IMR-90 (cell line): ENCODE measurements at regions not wholly inside any gene's neighbourhood (a gene's known extent, or its start where the extent isn't known, plus 50 kb on each side); places are given as distances from the start of the nearest gene placed in this dataset.

ENCODE experiments used
- ATAC-seq: fragments of 200-7000 bp; cut with Tn5 transposase; 2 replicates; pipeline ENCODE4 v1.9.1; 2020; ENCODE audit warnings: low read depth, mild to moderate bottlenecking, moderate library complexity
- BruUV-seq: library from RNA; stranded (reverse); fragments of 400-500 nt; replicated peaks from 2 replicates; lab custom pipeline; 2021; lab: Mats Ljungman, UMichigan
- CTCF ChIA-PET: fragments of 300-600 bp; formaldehyde crosslinking; extraction: SDS; loops from one replicate; lab custom pipeline; 2021; ENCODE audit warnings: antibody characterized with exemption; lab: Yijun Ruan, JAX
- POLR2A ChIA-PET: fragments of 300-600 bp; sonication (Branson Sonifier 250); formaldehyde crosslinking; loops from one replicate; lab custom pipeline; 2022; ENCODE audit warnings: antibody characterized with exemption; ENCODE audit not compliant: unreplicated experiment; lab: Charles Lee
- DNase-seq: peaks from one replicate; pipeline ENCODE4 v3.0.0; 2013
- H2AFZ ChIP-seq: replicated peaks from 2 replicates; pipeline ENCODE3; 2013; ENCODE audit warnings: low read length, mild to moderate bottlenecking; ENCODE audit not compliant: poor library complexity
- H2AK5ac ChIP-seq: 2 replicates; pipeline ENCODE4 v1.6.1; 2013; ENCODE audit warnings: low read depth, low read length, inconsistent platforms
- H2AK9ac ChIP-seq: replicated peaks from 2 replicates; pipeline ENCODE3; 2013; ENCODE audit warnings: mild to moderate bottlenecking, low read depth, low read length, moderate library complexity; ENCODE audit not compliant: poor library complexity
- H2BK120ac ChIP-seq: 2 replicates; pipeline ENCODE4 v1.6.1; 2013; ENCODE audit warnings: low read depth, low read length, inconsistent platforms
- H2BK15ac ChIP-seq: 3 replicates; pipeline ENCODE4 v1.6.1; 2013; ENCODE audit warnings: low read depth, low read length, inconsistent platforms
- H2BK20ac ChIP-seq: 2 replicates; pipeline ENCODE4 v1.6.1; 2013; ENCODE audit warnings: low read depth, mild to moderate bottlenecking, inconsistent platforms, low read length, moderate library complexity
- H2BK5ac ChIP-seq: 2 replicates; pipeline ENCODE4 v1.6.1; 2013; ENCODE audit warnings: mild to moderate bottlenecking, low read depth, low read length, inconsistent platforms; ENCODE audit not compliant: poor library complexity, severe bottlenecking
- H3K14ac ChIP-seq: replicated peaks from 2 replicates; pipeline ENCODE4 v1.6.1; 2013; ENCODE audit warnings: low read depth, low read length, inconsistent platforms
- H3K18ac ChIP-seq: 2 replicates; pipeline ENCODE4 v1.6.1; 2013; ENCODE audit warnings: low read depth, low read length, control low read depth
- H3K23ac ChIP-seq: 2 replicates; pipeline ENCODE4 v1.6.1; 2013; ENCODE audit warnings: low read depth, low read length, inconsistent platforms
- H3K27ac ChIP-seq: 2 replicates; pipeline ENCODE4 v1.5.1; 2013; ENCODE audit warnings: mild to moderate bottlenecking, control low read depth, low read length; ENCODE audit not compliant: insufficient read depth
- H3K27me3 ChIP-seq: 2 replicates; pipeline ENCODE4 v1.6.1; 2013; ENCODE audit warnings: low read length; ENCODE audit not compliant: control insufficient read depth, insufficient read depth
- H3K36me3 ChIP-seq: 2 replicates; pipeline ENCODE4 v1.6.1; 2013; ENCODE audit warnings: low read length, mixed read lengths; ENCODE audit not compliant: control insufficient read depth, insufficient read depth
- H3K4ac ChIP-seq: 2 replicates; pipeline ENCODE4 v1.6.1; 2013; ENCODE audit warnings: low read depth, low read length, inconsistent platforms
- H3K4me1 ChIP-seq: 2 replicates; pipeline ENCODE4 v1.6.1; 2013; ENCODE audit warnings: low read length, mixed read lengths; ENCODE audit not compliant: control insufficient read depth, insufficient read depth
- H3K4me2 ChIP-seq: 2 replicates; pipeline ENCODE4 v1.6.1; 2013; ENCODE audit warnings: low read depth, mild to moderate bottlenecking, control low read depth, low read length, moderate library complexity
- H3K4me3 ChIP-seq: 2 replicates; pipeline ENCODE4 v1.5.1; 2013; ENCODE audit warnings: low read depth, mild to moderate bottlenecking, control low read depth, low read length, moderate library complexity; ENCODE audit not compliant: insufficient read depth
- H3K56ac ChIP-seq: 2 replicates; pipeline ENCODE4 v1.6.1; 2013; ENCODE audit warnings: low read length, inconsistent platforms; ENCODE audit not compliant: insufficient read depth; ENCODE audit errors: extremely low read depth
- H3K79me1 ChIP-seq, 2 experiments: 2 replicates each; pipeline ENCODE4 v1.6.1; 2013; ENCODE audit warnings: low read length in 2 of 2, inconsistent platforms in 1 of 2, low read depth in 1 of 2
- H3K9ac ChIP-seq: 2 replicates; pipeline ENCODE4 v1.6.1; 2013; ENCODE audit warnings: low read depth, low read length, control low read depth
- H3K9me1 ChIP-seq: 2 replicates; pipeline ENCODE4 v1.6.1; 2013; ENCODE audit warnings: low read length, inconsistent platforms; ENCODE audit not compliant: insufficient read depth
- H3K9me3 ChIP-seq: 2 replicates; pipeline ENCODE4 v1.6.1; 2013; ENCODE audit warnings: low read length; ENCODE audit not compliant: control insufficient read depth, insufficient read depth
- H4K20me1 ChIP-seq: 2 replicates; pipeline ENCODE4 v1.6.1; 2013; ENCODE audit warnings: low read length, inconsistent platforms; ENCODE audit not compliant: insufficient read depth
- H4K5ac ChIP-seq: 2 replicates; pipeline ENCODE4 v1.6.1; 2013; ENCODE audit warnings: mild to moderate bottlenecking, low read depth, low read length, control low read depth
- H4K8ac ChIP-seq, 2 experiments: 2 replicates each; pipeline ENCODE4 v1.6.1; 2013; ENCODE audit warnings: low read depth in 2 of 2, low read length in 2 of 2, control low read depth in 1 of 2, inconsistent platforms in 1 of 2
- H4K91ac ChIP-seq: 2 replicates; pipeline ENCODE4 v1.6.1; 2013; ENCODE audit warnings: low read depth, low read length, inconsistent platforms; ENCODE audit not compliant: insufficient read depth
- BHLHE40 ChIP-seq: fragments of 150-350 bp; IDR thresholded peaks from 2 replicates; pipeline ENCODE4 v1.6.1; 2016; ENCODE audit warnings: mild to moderate bottlenecking, low read depth, low read length
- CEBPB ChIP-seq: IDR thresholded peaks from 2 replicates; pipeline ENCODE4 v1.6.1; 2012; ENCODE audit warnings: low read depth, low read length, improper control_type of control experiment
- CHD1 ChIP-seq: IDR thresholded peaks from 2 replicates; pipeline ENCODE4 v1.6.1; 2012; ENCODE audit warnings: low read depth, low read length, improper control_type of control experiment
- CTCF ChIP-seq: conservative IDR thresholded peaks from 2 replicates; pipeline ENCODE4 v1.5.1; 2012; ENCODE audit warnings: mild to moderate bottlenecking, low read depth, low read length, improper control_type of control experiment
- ELK1 ChIP-seq: fragments of 150-350 bp; IDR thresholded peaks from 2 replicates; pipeline ENCODE4 v1.6.1; 2016; ENCODE audit warnings: low read depth, mild to moderate bottlenecking, low read length, moderate library complexity, borderline replicate concordance
- FOS ChIP-seq: fragments of 150-350 bp; IDR thresholded peaks from 2 replicates; pipeline ENCODE4 v1.6.1; 2016; ENCODE audit warnings: low read depth, low read length
- MAFK ChIP-seq: IDR thresholded peaks from 2 replicates; pipeline ENCODE4 v1.6.1; 2012; ENCODE audit warnings: low read depth, low read length, improper control_type of control experiment
- MAZ ChIP-seq: IDR thresholded peaks from 2 replicates; pipeline ENCODE4 v1.6.1; 2012; ENCODE audit warnings: low read depth, mild to moderate bottlenecking, low read length, improper control_type of control experiment, moderate library complexity, borderline replicate concordance
- MXI1 ChIP-seq: IDR thresholded peaks from 2 replicates; pipeline ENCODE4 v1.6.1; 2012; ENCODE audit warnings: low read depth, mild to moderate bottlenecking, low read length, moderate library complexity, borderline replicate concordance
- NFE2L2 ChIP-seq: fragments of 150-350 bp; IDR thresholded peaks from 2 replicates; pipeline ENCODE4 v1.6.1; 2016; ENCODE audit warnings: low read depth, mild to moderate bottlenecking, low read length
- POLR2A ChIP-seq: IDR thresholded peaks from 2 replicates; pipeline ENCODE4 v1.6.1; 2012; ENCODE audit warnings: mild to moderate bottlenecking, low read depth, low read length
- RAD21 ChIP-seq: IDR thresholded peaks from 2 replicates; pipeline ENCODE4 v1.6.1; 2012; ENCODE audit warnings: low read length, improper control_type of control experiment
- RCOR1 ChIP-seq: IDR thresholded peaks from 2 replicates; pipeline ENCODE4 v1.6.1; 2012; ENCODE audit warnings: mild to moderate bottlenecking, low read length, improper control_type of control experiment; ENCODE audit not compliant: insufficient replicate concordance
- RFX5 ChIP-seq: IDR thresholded peaks from 2 replicates; pipeline ENCODE4 v1.8.0; 2012; ENCODE audit warnings: low read depth, mild to moderate bottlenecking, low read length, moderate library complexity
- SMC3 ChIP-seq: fragments of 150-350 bp; IDR thresholded peaks from 2 replicates; pipeline ENCODE4 v1.6.1; 2016; ENCODE audit warnings: low read depth, mild to moderate bottlenecking, antibody characterized with exemption, low read length, moderate library complexity
- USF2 ChIP-seq: fragments of 150-350 bp; IDR thresholded peaks from 2 replicates; pipeline ENCODE4 v1.6.1; 2017; ENCODE audit warnings: mild to moderate bottlenecking, antibody characterized with exemption, low read length, low read depth
- WGBS, 2 experiments: methylation state at CpG; one replicate each; pipeline versions ENCODE4 v1.1.5 to v1.1.7; 2013; ENCODE audit warnings: missing lambda C conversion rate in 2 of 2; ENCODE audit not compliant: insufficient read length in 1 of 2; ENCODE audit errors: extremely low coverage in 2 of 2; 5-methylcytosine and 5-hydroxymethylcytosine counted together
- dilution Hi-C: fragments of 300-500 bp; cut with HindIII; formaldehyde crosslinking; loops from one replicate; pipeline ENCODE4 v1.14.3; 2018; ENCODE audit warnings: low sequenced_read_pairs; ENCODE audit not compliant: unreplicated experiment
- in situ Hi-C: fragments of 300-500 bp; cut with MboI; formaldehyde crosslinking; loops from 3 replicates; pipeline ENCODE4 v1.14.3; 2019; ENCODE audit warnings: low sequenced_read_pairs, inconsistent platforms, mixed read lengths
- intact Hi-C: fragments of 100-400 bp; cut with micrococcal nuclease; formaldehyde crosslinking; loops from 2 replicates; pipeline ENCODE4 v1.10.0; 2022

- H2BK5ac ChIP-seq, result no peak overlapping the region
- no peak overlapping the region for H3K56ac ChIP-seq
- no peak for DNase-seq
- H2BK15ac ChIP-seq, result no peak overlapping the region
- no peak overlapping the region for H4K8ac ChIP-seq
- no peak overlapping the region for H3K14ac ChIP-seq
- H2BK120ac ChIP-seq, result no peak overlapping the region
- no peak overlapping the region for H3K4ac ChIP-seq
- no peaks in the 10 kb centered on the region for H4K20me1 ChIP-seq
- no peak overlapping the region for H4K91ac ChIP-seq
- H3K27ac ChIP-seq, result no peak overlapping the region
- no peak for TF ChIP-seq POLR2A
- TF ChIP-seq FOS, result no peak
- TF ChIP-seq CHD1, result no peak
- no peak for TF ChIP-seq CTCF
- no peak for TF ChIP-seq RAD21
- TF ChIP-seq CEBPB, result no peak
- TF ChIP-seq MAZ, result no peak
- TF ChIP-seq NFE2L2, result no peak
- no peak for TF ChIP-seq SMC3
- TF ChIP-seq RCOR1, result no peak
- TF ChIP-seq ELK1, result no peak
- no peak for TF ChIP-seq USF2
- TF ChIP-seq BHLHE40, result no peak
- no peak for TF ChIP-seq RFX5
- TF ChIP-seq MAFK, result no peak
- no peak for TF ChIP-seq MXI1
- no peaks in the 10 kb centered on the region for H3K36me3 ChIP-seq
- H3K18ac ChIP-seq, result no peak overlapping the region
- CTCF ChIA-PET, result no interaction called here
- H3K4me3 ChIP-seq, result no peak overlapping the region
- no peak overlapping the region for H2AFZ ChIP-seq
- intact Hi-C loops (no loop called here), dilution Hi-C loops (no loop called here), in situ Hi-C loops (no loop called here)
- H3K9ac ChIP-seq, result no peak overlapping the region
- ATAC-seq, result no peak
- no peak overlapping the region for H2AK9ac ChIP-seq
- BruUV-seq, result no TSS peak
- H4K5ac ChIP-seq, result no peak overlapping the region
- no peak overlapping the region for H3K23ac ChIP-seq
- H3K27me3 ChIP-seq, result no peaks in the 10 kb centered on the region
- no peaks in the 10 kb centered on the region for H3K9me1 ChIP-seq
- H3K9me3 ChIP-seq, result no peaks in the 10 kb centered on the region
- POLR2A ChIA-PET, result no interaction called here
- no peak overlapping the region for H2BK20ac ChIP-seq
- no peak overlapping the region for H2AK5ac ChIP-seq
- WGBS, 2 experiments, result no CpG with 5 or more reads among the region's 1 CpG
- no peak overlapping the region for H3K4me2 ChIP-seq
- H3K4me1 ChIP-seq, result no peaks in the 10 kb centered on the region
- H3K79me1 ChIP-seq, result no peaks in the 10 kb centered on the region
Observed at GRCh38 chr5:96546120-96546519, 113.1 kb upstream of the PCSK1 start.
